Nephron progenitor cell (in vitro differentiated cells): ENCODE measurements at regions not wholly inside any gene's neighbourhood (a gene's known extent, or its start where the extent isn't known, plus 50 kb on each side); places are given as distances from the start of the nearest gene placed in this dataset.

Source experiments
- DNase-seq: peaks from one replicate; pipeline ENCODE4 v3.0.0; 2021
- H3K27ac Mint-ChIP-seq: 2 replicates; pipeline ENCODE4 v1.8.0; 2021; ENCODE audit warnings: mild to moderate bottlenecking, moderate library complexity, mixed read lengths
- H3K27me3 Mint-ChIP-seq: 2 replicates; pipeline ENCODE4 v1.8.0; 2021; ENCODE audit warnings: mild to moderate bottlenecking, low read depth, mixed read lengths; ENCODE audit not compliant: poor library complexity
- H3K36me3 Mint-ChIP-seq: 2 replicates; pipeline ENCODE4 v1.8.0; 2021; ENCODE audit warnings: low read depth, mixed read lengths
- H3K4me1 Mint-ChIP-seq: 2 replicates; pipeline ENCODE4 v1.8.0; 2021; ENCODE audit warnings: mixed read lengths
- H3K4me3 Mint-ChIP-seq: 2 replicates; pipeline ENCODE4 v1.8.0; 2021; ENCODE audit warnings: mild to moderate bottlenecking, moderate library complexity, mixed read lengths
- H3K9me3 Mint-ChIP-seq: 2 replicates; pipeline ENCODE4 v1.8.0; 2021; ENCODE audit warnings: mild to moderate bottlenecking, moderate library complexity, mixed read lengths
- CTCF ChIP-seq: fragments of 200-600 bp; sonication (generic); IDR thresholded peaks from 2 replicates; pipeline ENCODE4 v1.5.0; 2021; ENCODE audit warnings: antibody characterized with exemption

DNA sequence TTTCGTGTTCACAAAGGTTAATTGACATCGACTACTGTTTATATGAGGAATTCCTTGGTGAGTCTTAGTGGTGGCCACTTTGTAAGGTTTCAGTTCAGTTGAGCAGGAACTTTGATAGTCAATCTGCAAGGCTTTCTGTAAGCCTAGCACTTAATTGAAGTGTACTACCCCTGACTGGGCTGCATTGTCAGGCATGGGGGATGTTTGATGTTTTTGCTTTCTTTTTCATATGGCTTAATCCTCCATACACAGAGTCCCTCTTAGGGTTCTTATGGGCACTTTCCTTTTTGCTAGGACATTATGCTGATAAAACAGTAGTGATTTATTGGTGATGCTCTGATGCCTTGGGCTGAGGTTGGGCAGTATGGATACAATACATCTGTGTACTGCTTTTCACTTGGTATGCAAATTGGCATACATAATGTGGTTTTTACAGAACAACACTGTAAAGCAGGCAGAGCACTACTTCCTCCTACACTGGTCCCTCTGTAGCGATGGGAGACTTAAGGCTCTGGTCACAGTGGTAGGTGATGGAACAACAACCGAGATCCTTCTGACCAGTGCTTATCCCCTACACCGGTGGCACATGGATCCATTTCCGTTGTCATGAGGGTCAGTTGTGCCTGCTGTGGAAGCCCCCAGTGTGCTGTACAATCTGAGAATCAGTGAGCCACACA lies 261.0 kb downstream of the MFSD1 start:
- no peaks in the 10 kb centered on the region for H3K9me3 Mint-ChIP-seq

DNA sequence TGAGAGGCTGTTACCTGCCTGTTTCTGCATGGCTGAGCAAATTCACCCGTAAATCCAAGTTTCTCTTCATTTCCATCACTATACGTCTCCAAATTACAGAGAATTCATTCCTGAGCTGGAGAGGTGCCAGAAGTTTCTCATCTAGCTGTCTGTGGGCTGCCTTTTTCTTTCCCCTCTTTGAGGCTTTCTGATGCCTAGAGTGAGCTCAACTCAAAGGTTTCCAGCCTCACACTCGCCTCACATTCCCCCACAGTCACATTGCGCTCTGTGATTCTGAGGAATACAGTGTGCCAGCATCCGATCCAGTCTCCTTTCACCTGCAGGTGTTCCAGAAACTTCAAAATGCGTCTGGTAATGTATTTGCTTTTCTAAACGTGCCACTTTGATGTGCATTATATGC lies 267.2 kb downstream of the MFSD1 start, which contains the start of gene IQCJ:
Gene IQCJ (plus strand): TSS at position 229 of the 400 bp plus-strand sequence.
- H3K9me3 Mint-ChIP-seq: no peaks in the 10 kb centered on the region
- H3K27ac Mint-ChIP-seq: no peak within 1 kb of the TSS
- H3K4me3 Mint-ChIP-seq: no peak within 1 kb of the TSS
- no peaks in the 10 kb centered on the region for H3K4me1 Mint-ChIP-seq
- no peaks in the 10 kb centered on the region for H3K36me3 Mint-ChIP-seq
- DNase-seq: no peak
- no peak for TF ChIP-seq CTCF
- H3K27me3 Mint-ChIP-seq: no peaks in the 10 kb centered on the region

More for the DNA sequence above, 261.0 kb downstream of the MFSD1 start:
- Mint-ChIP-seq H3K27ac (no peak overlapping the region), H3K36me3 (no peaks in the 10 kb centered on the region), H3K4me1 (no peaks in the 10 kb centered on the region), H3K27me3 (peaks cover 4% of the 10 kb centered on the region), H3K4me3 (no peak overlapping the region)
- no peak for TF ChIP-seq CTCF
- DNase-seq: no peak

DNA sequence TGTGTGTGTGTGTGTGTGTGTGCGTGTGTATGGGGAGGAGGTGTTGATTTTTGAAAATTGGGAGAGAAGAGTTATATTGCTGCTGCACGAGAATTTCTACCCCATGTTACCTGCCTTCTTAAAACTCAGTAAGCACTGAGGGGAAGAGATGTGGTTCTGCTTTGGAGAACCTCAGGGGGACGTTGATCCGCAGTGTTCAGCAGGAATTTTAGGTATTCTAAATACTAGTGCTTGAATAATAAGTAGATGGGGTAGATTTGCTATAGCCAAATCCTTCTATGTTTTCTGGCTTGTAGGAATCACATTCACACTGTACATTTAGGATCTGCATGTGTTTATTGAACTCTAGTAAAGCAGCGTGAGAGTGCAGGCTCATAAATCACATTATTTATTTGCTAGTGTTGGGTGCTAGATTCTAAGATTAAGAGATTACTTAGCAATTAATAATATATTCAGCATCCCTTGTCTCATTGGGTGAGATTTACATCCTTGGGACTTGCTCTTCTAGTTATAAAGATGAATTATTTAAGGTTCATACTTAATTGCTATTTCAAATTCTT lies 268.1 kb downstream of the MFSD1 start:
- no peak for DNase-seq
- Mint-ChIP-seq H3K9me3 (no peaks in the 10 kb centered on the region), H3K36me3 (no peaks in the 10 kb centered on the region), H3K27me3 (no peaks in the 10 kb centered on the region), H3K27ac (no peak overlapping the region), H3K4me3 (no peak overlapping the region), H3K4me1 (no peaks in the 10 kb centered on the region)
- TF ChIP-seq CTCF: no peak

- Mint-ChIP-seq H3K27me3 (no peaks in the 10 kb centered on the region), H3K27ac (no peak overlapping the region), H3K9me3 (no peaks in the 10 kb centered on the region), H3K4me1 (no peaks in the 10 kb centered on the region), H3K4me3 (no peak overlapping the region), H3K36me3 (no peaks in the 10 kb centered on the region)
- no peak for TF ChIP-seq CTCF
- no peak for DNase-seq
These were observed 273.2 kb downstream of the MFSD1 start for GRCh38 chr3:159074756-159075701.

DNA sequence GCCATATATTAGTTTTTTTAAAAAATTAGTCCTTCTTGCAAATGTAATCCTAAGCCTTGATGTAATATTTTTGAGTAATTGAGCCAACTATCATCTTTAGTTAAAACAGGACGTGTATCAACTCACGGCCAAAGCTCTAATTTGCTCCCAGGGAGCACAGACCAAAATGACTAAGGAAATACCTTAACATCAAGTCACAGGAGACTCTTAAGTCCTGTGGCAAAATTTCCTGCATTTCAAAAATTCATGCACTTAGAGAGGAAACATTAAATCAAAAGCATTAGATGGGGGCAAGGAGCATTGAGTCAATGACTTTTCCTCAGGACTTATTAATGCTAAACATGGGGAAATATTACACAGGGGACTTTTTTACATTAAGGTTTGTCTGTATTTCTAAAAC lies 276.0 kb downstream of the MFSD1 start:
- Mint-ChIP-seq H3K36me3 (no peaks in the 10 kb centered on the region), H3K9me3 (no peaks in the 10 kb centered on the region), H3K27me3 (no peaks in the 10 kb centered on the region), H3K4me1 (peaks cover 6% of the 10 kb centered on the region), H3K27ac (no peak overlapping the region), H3K4me3 (no peak overlapping the region)
- TF ChIP-seq CTCF: no peak
- no peak for DNase-seq
